HEK293 (cell line): ENCODE measurements at regions not wholly inside any gene's neighbourhood (a gene's known extent, or its start where the extent isn't known, plus 50 kb on each side); places are given as distances from the start of the nearest gene placed in this dataset.

Source experiments
- CTCF ChIA-PET: fragments of 350-600 bp; formaldehyde crosslinking; extraction: SDS; loops from one replicate; lab custom pipeline; 2021; ENCODE audit warnings: antibody characterized with exemption; lab: Yijun Ruan, JAX
- POLR2A ChIA-PET: fragments of 300-600 bp; formaldehyde crosslinking; extraction: SDS; loops from one replicate; lab custom pipeline; 2020; ENCODE audit warnings: antibody characterized with exemption, inconsistent platforms; lab: Yijun Ruan, JAX
- H3K27ac ChIP-seq: fragments of 200-500 bp; sonication (Bioruptor generic); 2 replicates; pipeline ENCODE4 v1.5.1; 2014; ENCODE audit warnings: low read depth, low read length, control low read depth, inconsistent platforms; ENCODE audit errors: extremely low read depth
- H3K36me3 ChIP-seq, 2 experiments: fragments of 200-500 bp in 1 of 2; sonication (Bioruptor generic) in 1 of 2; 1 replicate in 1 of 2; 2 replicates in 1 of 2; pipeline ENCODE4 v1.5.1; 2014 to 2017; ENCODE audit warnings: inconsistent platforms in 2 of 2, low read length in 2 of 2; ENCODE audit not compliant: control insufficient read depth in 2 of 2, insufficient read depth in 1 of 2
- H3K4me1 ChIP-seq: fragments of 200-500 bp; sonication (Bioruptor generic); 2 replicates; pipeline ENCODE4 v1.5.1; 2014; ENCODE audit warnings: mild to moderate bottlenecking, low read length, inconsistent platforms; ENCODE audit not compliant: control insufficient read depth, insufficient read depth
- H3K4me3 ChIP-seq: 2 replicates; pipeline ENCODE4 v1.5.1; 2011; ENCODE audit warnings: low read depth, mild to moderate bottlenecking, control low read depth, low read length, moderate library complexity
- H3K9me3 ChIP-seq: fragments of 200-500 bp; sonication (Bioruptor generic); 2 replicates; pipeline ENCODE4 v1.5.1; 2014; ENCODE audit warnings: low read depth, low read length, inconsistent platforms; ENCODE audit not compliant: control insufficient read depth, insufficient read depth
- ATF2 ChIP-seq: fragments of 450-650 bp; formaldehyde crosslinking; IDR thresholded peaks from 2 replicates; pipeline ENCODE4 v1.5.1; 2016; ENCODE audit warnings: missing biosample characterization, missing genetic modification characterization, low read depth
- BCL11B ChIP-seq: fragments of 450-650 bp; formaldehyde crosslinking; IDR thresholded peaks from 2 replicates; pipeline ENCODE4 v1.5.1; 2016; ENCODE audit warnings: low read depth, missing biosample characterization, missing genetic modification characterization
- FEZF1 ChIP-seq: fragments of 450-650 bp; formaldehyde crosslinking; IDR thresholded peaks from 2 replicates; pipeline ENCODE4 v1.5.1; 2016; ENCODE audit warnings: missing biosample characterization, missing genetic modification characterization
- GFI1B ChIP-seq: fragments of 450-650 bp; formaldehyde crosslinking; IDR thresholded peaks from 2 replicates; pipeline ENCODE4 v1.5.1; 2016; ENCODE audit warnings: missing biosample characterization, missing genetic modification characterization
- OSR2 ChIP-seq: fragments of 450-650 bp; formaldehyde crosslinking; IDR thresholded peaks from 2 replicates; pipeline ENCODE4 v1.5.1; 2016; ENCODE audit warnings: missing biosample characterization, missing genetic modification characterization
- PRDM1 ChIP-seq: fragments of 450-650 bp; formaldehyde crosslinking; IDR thresholded peaks from 2 replicates; pipeline ENCODE4; 2016; ENCODE audit warnings: missing biosample characterization, missing genetic modification characterization
- RBAK ChIP-seq: fragments of 450-650 bp; formaldehyde crosslinking; IDR thresholded peaks from 2 replicates; pipeline ENCODE4 v1.5.1; 2016; ENCODE audit warnings: missing biosample characterization, missing genetic modification characterization
- TRIM28 ChIP-seq: IDR thresholded peaks from 2 replicates; pipeline ENCODE4 v1.6.1; 2011; ENCODE audit warnings: low read length, control low read depth, borderline replicate concordance
- TSHZ1 ChIP-seq: fragments of 450-650 bp; formaldehyde crosslinking; IDR thresholded peaks from 2 replicates; pipeline ENCODE4 v1.5.1; 2016; ENCODE audit warnings: missing biosample characterization, missing genetic modification characterization, borderline replicate concordance
- ZBTB21 ChIP-seq: fragments of 450-650 bp; formaldehyde crosslinking; IDR thresholded peaks from 2 replicates; pipeline ENCODE4 v1.5.1; 2017; ENCODE audit warnings: missing biosample characterization, missing genetic modification characterization
- ZBTB49 ChIP-seq: fragments of 450-650 bp; formaldehyde crosslinking; IDR thresholded peaks from 2 replicates; pipeline ENCODE4 v1.5.1; 2016; ENCODE audit warnings: missing biosample characterization, missing genetic modification characterization, low read depth
- ZFP69B ChIP-seq: fragments of 450-650 bp; formaldehyde crosslinking; IDR thresholded peaks from 2 replicates; pipeline ENCODE4 v1.5.1; 2016; ENCODE audit warnings: missing biosample characterization, missing genetic modification characterization
- ZNF19 ChIP-seq: fragments of 450-650 bp; formaldehyde crosslinking; IDR thresholded peaks from 2 replicates; pipeline ENCODE4; 2016; ENCODE audit warnings: missing biosample characterization, missing genetic modification characterization, low read depth
- ZNF292 ChIP-seq: fragments of 450-650 bp; formaldehyde crosslinking; IDR thresholded peaks from 2 replicates; pipeline ENCODE4 v1.5.1; 2016; ENCODE audit warnings: low read depth, missing biosample characterization, missing genetic modification characterization, borderline replicate concordance
- ZNF394 ChIP-seq: fragments of 450-650 bp; formaldehyde crosslinking; IDR thresholded peaks from 2 replicates; pipeline ENCODE4 v1.5.1; 2016; ENCODE audit warnings: missing biosample characterization, missing genetic modification characterization, mild to moderate bottlenecking, moderate library complexity, borderline replicate concordance
- ZNF426 ChIP-seq: fragments of 450-650 bp; formaldehyde crosslinking; IDR thresholded peaks from 2 replicates; pipeline ENCODE4 v1.5.1; 2017; ENCODE audit warnings: missing biosample characterization, missing genetic modification characterization, mild to moderate bottlenecking, inconsistent platforms, moderate library complexity
- ZNF473 ChIP-seq: fragments of 450-650 bp; formaldehyde crosslinking; IDR thresholded peaks from 2 replicates; pipeline ENCODE4 v1.5.1; 2017; ENCODE audit warnings: missing biosample characterization, missing genetic modification characterization
- ZNF513 ChIP-seq: fragments of 450-650 bp; IDR thresholded peaks from 2 replicates; pipeline ENCODE4 v1.5.1; 2018; ENCODE audit warnings: missing biosample characterization, missing genetic modification characterization
- ZNF548 ChIP-seq: fragments of 450-650 bp; formaldehyde crosslinking; IDR thresholded peaks from 2 replicates; pipeline ENCODE4 v1.5.1; 2016; ENCODE audit warnings: missing biosample characterization, missing genetic modification characterization
- ZNF629 ChIP-seq: fragments of 450-650 bp; formaldehyde crosslinking; IDR thresholded peaks from 2 replicates; pipeline ENCODE4 v1.5.1; 2017; ENCODE audit warnings: missing biosample characterization, missing genetic modification characterization
- ZNF747 ChIP-seq: fragments of 450-650 bp; formaldehyde crosslinking; IDR thresholded peaks from 2 replicates; pipeline ENCODE4 v1.5.1; 2016; ENCODE audit warnings: missing biosample characterization, missing genetic modification characterization
- ZNF768 ChIP-seq: fragments of 450-650 bp; formaldehyde crosslinking; IDR thresholded peaks from 2 replicates; pipeline ENCODE4 v1.5.1; 2018; ENCODE audit warnings: missing biosample characterization, mild to moderate bottlenecking, missing genetic modification characterization
- ZNF792 ChIP-seq: fragments of 450-650 bp; formaldehyde crosslinking; IDR thresholded peaks from 2 replicates; pipeline ENCODE4 v1.5.1; 2016; ENCODE audit warnings: missing biosample characterization, missing genetic modification characterization
- ZSCAN5A ChIP-seq: fragments of 450-650 bp; formaldehyde crosslinking; IDR thresholded peaks from 2 replicates; pipeline ENCODE4 v1.5.1; 2016; ENCODE audit warnings: missing biosample characterization, missing genetic modification characterization

GRCh38 chr7:85583131-85583953 lies 396.5 kb upstream of the SEMA3D start (continued):
- TF ChIP-seq TSHZ1 (tag by site-specific recombination) (no peak), BCL11B (no peak), ATF2 (tag by site-specific recombination) (no peak), ZFP69B (tag by site-specific recombination) (no peak), ZNF292 (tag by site-specific recombination) (no peak), ZNF473 (tag by site-specific recombination) (no peak), PRDM1 (no peak), ZNF548 (tag by site-specific recombination) (no peak), ZSCAN5A (tag by site-specific recombination) (no peak)

GRCh38 chr7:85573844-85574243 lies 387.0 kb upstream of the SEMA3D start:
- no peaks in the 10 kb centered on the region for H3K9me3 ChIP-seq
- H3K27ac ChIP-seq = no peak overlapping the region
- CTCF ChIA-PET = no interaction called here
- no peak overlapping the region for H3K4me3 ChIP-seq
- TF ChIP-seq RBAK (tag by site-specific recombination) (no peak), ZNF768 (tag by site-specific recombination) (no peak), ZNF19 (tag by site-specific recombination) (no peak), OSR2 (tag by site-specific recombination) (no peak), ZNF629 (tag by site-specific recombination) (no peak), GFI1B (no peak), TRIM28 (no peak), ZNF513 (tag by site-specific recombination) (no peak), ZNF426 (no peak), FEZF1 (tag by site-specific recombination) (no peak), ZNF394 (tag by site-specific recombination) (no peak), ZNF792 (tag by site-specific recombination) (no peak), ZNF747 (tag by site-specific recombination) (no peak), ZBTB49 (tag by site-specific recombination) (no peak), ZBTB21 (tag by site-specific recombination) (no peak)
- POLR2A ChIA-PET = no interaction called here
- H3K4me1 ChIP-seq = no peaks in the 10 kb centered on the region; the same call in 1 of the 2 replicates
- no peaks in the 10 kb centered on the region for H3K36me3 ChIP-seq
